ENCODE measurements at regions not wholly inside any gene's neighbourhood (a gene's known extent, or its start where the extent isn't known, plus 50 kb on each side); places are given as distances from the start of the nearest gene placed in this dataset.

GRCh38 chr11:26849036-26849435 is 127.2 kb upstream of the SLC5A12 start:
- no peak for TF ChIP-seq CTCF (IDR thresholded peaks at IDR 0.05; ENCODE audit: insufficient read depth, low read depth, low read length)
- TF ChIP-seq EZH2 (IDR thresholded peaks at IDR 0.05; ENCODE audit: insufficient read depth, low read length): no peak

Data from astrocyte (in vitro differentiated cells and primary cell).